Endodermal cell (in vitro differentiated cells): ENCODE measurements at regions not wholly inside any gene's neighbourhood (a gene's known extent, or its start where the extent isn't known, plus 50 kb on each side); places are given as distances from the start of the nearest gene placed in this dataset.
A peak's percentile ranks its signal among the peaks of the same experiment; 100 is the strongest.

ENCODE experiments used
- DNase-seq: peaks from one replicate; pipeline ENCODE4 v3.0.0-alpha.2; 2017
- H3K27ac ChIP-seq: 2 replicates; pipeline ENCODE4 v1.5.1; 2013; ENCODE audit warnings: mild to moderate bottlenecking, low read depth, low read length, moderate library complexity
- H3K27me3 ChIP-seq: 2 replicates; pipeline ENCODE4 v1.6.1; 2013; ENCODE audit warnings: mild to moderate bottlenecking, low read length, moderate library complexity; ENCODE audit not compliant: insufficient read depth, control insufficient read depth, poor library complexity, severe bottlenecking
- H3K36me3 ChIP-seq: 2 replicates; pipeline ENCODE4 v1.7.0; 2013; ENCODE audit warnings: mild to moderate bottlenecking, low read length, moderate library complexity; ENCODE audit not compliant: control insufficient read depth, insufficient read depth
- H3K4me1 ChIP-seq: one replicate; pipeline ENCODE4 v1.7.0; 2013; ENCODE audit warnings: low read length; ENCODE audit not compliant: control insufficient read depth, insufficient read depth
- H3K4me3 ChIP-seq: 2 replicates; pipeline ENCODE4 v1.5.1; 2013; ENCODE audit warnings: mild to moderate bottlenecking, low read length, moderate library complexity
- H3K9ac ChIP-seq: 2 replicates; pipeline ENCODE4 v1.6.1; 2013; ENCODE audit warnings: mild to moderate bottlenecking, low read length, moderate library complexity; ENCODE audit not compliant: poor library complexity, severe bottlenecking; ENCODE audit errors: extremely low read depth
- H3K9me3 ChIP-seq: 2 replicates; pipeline ENCODE4 v1.6.1; 2013; ENCODE audit warnings: mild to moderate bottlenecking, low read length, moderate library complexity; ENCODE audit not compliant: control insufficient read depth
- H3K27ac Mint-ChIP-seq: 2 replicates; pipeline ENCODE4 v1.8.0; 2020; ENCODE audit warnings: mixed read lengths
- H3K27me3 Mint-ChIP-seq: 2 replicates; pipeline ENCODE4 v1.8.0; 2021; ENCODE audit warnings: mild to moderate bottlenecking, mixed read lengths; ENCODE audit not compliant: insufficient read depth
- H3K36me3 Mint-ChIP-seq: 2 replicates; pipeline ENCODE4 v1.8.0; 2020; ENCODE audit warnings: low read depth, mixed read lengths
- H3K4me1 Mint-ChIP-seq: 2 replicates; pipeline ENCODE4 v1.8.0; 2020; ENCODE audit warnings: mixed read lengths
- H3K4me3 Mint-ChIP-seq: 2 replicates; pipeline ENCODE4 v1.8.0; 2020; ENCODE audit warnings: mild to moderate bottlenecking, moderate library complexity, mixed read lengths
- H3K9me3 Mint-ChIP-seq: 2 replicates; pipeline ENCODE4 v1.8.0; 2020; ENCODE audit warnings: mild to moderate bottlenecking, mixed read lengths
- WGBS, 2 experiments: methylation state at CpG; one replicate each; pipeline versions ENCODE4 v1.1.5 to v1.1.7; 2013; ENCODE audit warnings: missing lambda C conversion rate in 2 of 2, mixed read lengths in 1 of 2; ENCODE audit not compliant: insufficient coverage in 1 of 2, insufficient read length in 1 of 2; 5-methylcytosine and 5-hydroxymethylcytosine counted together
- TF ChIP-seq, protein P1 (sequence below): fragments of 200-600 bp; sonication (generic); conservative IDR thresholded peaks from 2 replicates; pipeline ENCODE4 v1.5.0; 2021; ENCODE audit warnings: antibody characterized with exemption, mild to moderate bottlenecking

DNA sequence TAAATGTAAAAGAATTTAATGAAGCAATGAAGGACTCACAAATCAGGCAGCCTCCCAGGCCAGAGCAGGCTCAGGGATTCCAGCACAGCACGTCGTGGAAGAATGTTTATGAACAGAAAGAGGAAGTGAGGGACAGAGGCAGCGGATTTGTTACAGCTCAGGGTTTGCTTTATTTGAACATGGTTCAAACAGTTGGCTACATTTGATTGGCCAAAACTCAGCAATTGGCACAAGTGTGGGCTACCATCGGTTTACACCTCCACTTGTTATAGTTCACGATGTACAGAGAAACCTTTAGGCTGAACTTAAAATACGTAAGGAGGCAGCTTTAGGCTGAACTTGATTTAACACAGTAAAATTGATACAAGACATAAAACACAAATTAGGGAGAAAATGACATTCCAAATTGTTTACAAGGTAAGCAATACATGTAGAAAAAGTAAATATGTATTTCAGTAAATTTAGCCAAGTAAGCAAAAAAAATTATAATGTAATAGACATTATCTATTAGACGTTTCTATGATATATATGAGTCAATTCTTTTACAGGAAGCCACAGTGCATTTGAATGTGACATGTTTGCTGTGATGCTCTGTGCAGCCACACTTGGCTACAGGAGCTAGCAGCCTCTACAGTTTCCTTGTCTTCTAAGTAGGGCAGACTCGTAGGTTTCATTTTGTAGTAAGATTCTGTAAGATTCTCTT lies 126.5 kb downstream of the ADSS2 start:
- no peaks in the 10 kb centered on the region for H3K36me3 ChIP-seq
- 91 to 93% methylated on average over 6 to 8 of the region's 8 CpGs for WGBS, 2 experiments
- DNase-seq: no peak
- TF ChIP-seq, protein P1, sequence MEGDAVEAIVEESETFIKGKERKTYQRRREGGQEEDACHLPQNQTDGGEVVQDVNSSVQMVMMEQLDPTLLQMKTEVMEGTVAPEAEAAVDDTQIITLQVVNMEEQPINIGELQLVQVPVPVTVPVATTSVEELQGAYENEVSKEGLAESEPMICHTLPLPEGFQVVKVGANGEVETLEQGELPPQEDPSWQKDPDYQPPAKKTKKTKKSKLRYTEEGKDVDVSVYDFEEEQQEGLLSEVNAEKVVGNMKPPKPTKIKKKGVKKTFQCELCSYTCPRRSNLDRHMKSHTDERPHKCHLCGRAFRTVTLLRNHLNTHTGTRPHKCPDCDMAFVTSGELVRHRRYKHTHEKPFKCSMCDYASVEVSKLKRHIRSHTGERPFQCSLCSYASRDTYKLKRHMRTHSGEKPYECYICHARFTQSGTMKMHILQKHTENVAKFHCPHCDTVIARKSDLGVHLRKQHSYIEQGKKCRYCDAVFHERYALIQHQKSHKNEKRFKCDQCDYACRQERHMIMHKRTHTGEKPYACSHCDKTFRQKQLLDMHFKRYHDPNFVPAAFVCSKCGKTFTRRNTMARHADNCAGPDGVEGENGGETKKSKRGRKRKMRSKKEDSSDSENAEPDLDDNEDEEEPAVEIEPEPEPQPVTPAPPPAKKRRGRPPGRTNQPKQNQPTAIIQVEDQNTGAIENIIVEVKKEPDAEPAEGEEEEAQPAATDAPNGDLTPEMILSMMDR: no peak
- H3K4me1 Mint-ChIP-seq: peaks cover 6% of the 10 kb centered on the region
- H3K27me3 Mint-ChIP-seq: no peaks in the 10 kb centered on the region
- no peaks in the 10 kb centered on the region for H3K27me3 ChIP-seq
- H3K27ac Mint-ChIP-seq: peak overlapping the region; percentile 39
- peaks cover 34% of the 10 kb centered on the region for H3K9me3 Mint-ChIP-seq
- H3K36me3 Mint-ChIP-seq: peaks cover 1% of the 10 kb centered on the region
- peaks cover 12% of the 10 kb centered on the region for H3K9me3 ChIP-seq
- no peak overlapping the region for H3K4me3 Mint-ChIP-seq
- no peak overlapping the region for H3K9ac ChIP-seq
- H3K4me3 ChIP-seq: no peak overlapping the region
- no peaks in the 10 kb centered on the region for H3K4me1 ChIP-seq
- no peak overlapping the region for H3K27ac ChIP-seq

DNA sequence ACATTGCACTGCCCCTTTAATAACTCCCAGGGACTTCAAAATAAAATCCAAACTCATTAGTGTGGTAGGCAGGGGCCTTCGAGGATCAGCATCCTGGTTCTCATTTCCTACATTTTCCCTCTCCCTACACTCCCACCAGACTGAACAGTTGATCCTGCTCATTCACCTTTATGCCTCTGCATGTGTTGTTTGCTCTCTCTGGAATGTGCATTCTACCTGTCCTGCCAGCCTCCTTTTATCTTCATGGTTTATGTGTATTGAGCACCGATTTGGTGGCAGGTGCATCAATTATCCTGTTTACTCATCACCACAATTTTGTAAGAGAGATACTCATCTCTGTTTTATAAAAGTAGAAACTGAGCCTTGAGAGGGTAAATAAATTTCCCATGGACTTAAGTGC lies 125.0 kb downstream of the ADSS2 start:
- Mint-ChIP-seq H3K27me3 (no peaks in the 10 kb centered on the region), H3K4me3 (no peak overlapping the region), H3K27ac (no peak overlapping the region), H3K9me3 (peaks cover 28% of the 10 kb centered on the region), H3K36me3 (peaks cover 1% of the 10 kb centered on the region), H3K4me1 (peaks cover 6% of the 10 kb centered on the region)
- no peaks in the 10 kb centered on the region for H3K27me3 ChIP-seq
- no peak overlapping the region for H3K27ac ChIP-seq
- peaks cover 12% of the 10 kb centered on the region for H3K9me3 ChIP-seq
- H3K4me3 ChIP-seq: no peak overlapping the region
- WGBS, 2 experiments: 70 to 100% methylated on average over 1 to 2 of the region's 2 CpGs
- H3K36me3 ChIP-seq: no peaks in the 10 kb centered on the region
- H3K4me1 ChIP-seq: no peaks in the 10 kb centered on the region
- no peak overlapping the region for H3K9ac ChIP-seq
- TF ChIP-seq, protein P1: no peak
- no peak for DNase-seq

DNA sequence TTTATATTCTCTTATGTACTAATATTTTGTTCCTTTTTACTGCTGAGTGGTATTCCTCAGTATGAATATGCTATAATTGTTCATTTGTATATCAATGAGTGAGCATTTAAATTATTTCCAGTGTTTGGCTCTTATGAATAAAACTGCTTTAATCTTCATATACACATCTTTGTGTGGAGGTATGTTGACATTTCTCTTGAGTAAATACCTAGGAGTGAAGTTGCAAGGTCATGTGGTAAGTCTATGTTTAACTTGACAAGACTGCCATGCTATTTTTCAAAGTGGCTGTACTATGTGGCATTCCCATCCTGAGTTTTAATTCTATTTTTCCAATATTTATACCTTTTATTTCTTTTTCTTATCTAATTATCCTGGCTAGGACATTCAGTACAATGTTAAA lies 124.2 kb downstream of the ADSS2 start:
- Mint-ChIP-seq H3K4me1 (peaks cover 6% of the 10 kb centered on the region), H3K27me3 (no peaks in the 10 kb centered on the region), H3K36me3 (peaks cover 1% of the 10 kb centered on the region), H3K27ac (no peak overlapping the region), H3K4me3 (no peak overlapping the region), H3K9me3 (peaks cover 21% of the 10 kb centered on the region)
- no peak for DNase-seq
- Histone ChIP-seq H3K36me3 (no peaks in the 10 kb centered on the region), H3K9ac (no peak overlapping the region), H3K4me3 (no peak overlapping the region), H3K9me3 (peaks cover 6% of the 10 kb centered on the region), H3K4me1 (no peaks in the 10 kb centered on the region), H3K27ac (no peak overlapping the region), H3K27me3 (no peaks in the 10 kb centered on the region)
- TF ChIP-seq, protein P1: no peak
